SK-N-SH (cell line): ENCODE measurements at regions not wholly inside any gene's neighbourhood (a gene's known extent, or its start where the extent isn't known, plus 50 kb on each side); places are given as distances from the start of the nearest gene placed in this dataset.

Experiments
- CTCF ChIP-seq: fragments of 200-600 bp; sonication (generic); IDR thresholded peaks from 2 replicates; pipeline ENCODE4 v1.6.1; 2017; ENCODE audit warnings: antibody characterized with exemption, mild to moderate bottlenecking, moderate library complexity
- POLR2AphosphoS5 ChIP-seq: IDR thresholded peaks from 2 replicates; pipeline ENCODE4 v1.6.1; 2012; ENCODE audit warnings: low read depth, low read length
- RAD21 ChIP-seq: IDR thresholded peaks from 2 replicates; pipeline ENCODE4 v1.6.1; 2012; ENCODE audit warnings: mild to moderate bottlenecking, low read length

GRCh38 chr4:61049018-61049417, 151.1 kb upstream of the ADGRL3 start:
- no peak for TF ChIP-seq POLR2AphosphoS5
- TF ChIP-seq CTCF = no peak
- no peak for TF ChIP-seq RAD21
